Smooth muscle cell of the brain vasculature (primary cell): ENCODE measurements at regions not wholly inside any gene's neighbourhood (a gene's known extent, or its start where the extent isn't known, plus 50 kb on each side); places are given as distances from the start of the nearest gene placed in this dataset.
"Not testable (repeated sequence)": the region's sequence is repeated elsewhere in the genome, so short reads cannot be mapped to it uniquely, and the experiment has no call there.

Source experiments
- DNase-seq: peaks from one replicate; pipeline ENCODE4 v3.0.0-alpha.2; 2012; ENCODE audit warnings: low read depth, low spot score

GRCh38 chr3:110390372-110390771, 681.2 kb upstream of the NECTIN3 start:
- no peak for DNase-seq

DNA sequence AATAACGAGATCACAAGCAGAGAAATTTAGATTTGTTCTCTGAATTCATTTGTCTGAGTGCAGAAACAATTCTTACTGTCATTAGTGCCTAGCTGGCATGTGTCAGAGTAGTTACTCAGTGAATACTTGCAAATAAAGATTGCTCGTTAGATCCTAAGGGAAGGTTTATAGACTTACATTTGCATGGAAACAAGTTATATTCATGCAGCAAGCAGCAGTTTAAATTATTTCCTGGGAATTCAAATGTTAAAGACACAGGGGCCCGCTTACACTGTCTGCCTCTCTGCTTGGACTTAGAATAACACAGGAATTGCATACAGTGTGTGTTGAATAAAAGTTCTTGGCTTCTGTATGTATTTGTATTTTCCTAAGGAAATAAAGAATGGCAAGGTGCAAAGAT, 680.6 kb upstream of the NECTIN3 start:
- DNase-seq, result no peak

- DNase-seq, result no peak
Measured at GRCh38 chr3:110391640-110392395, 679.8 kb upstream of the NECTIN3 start.

DNA sequence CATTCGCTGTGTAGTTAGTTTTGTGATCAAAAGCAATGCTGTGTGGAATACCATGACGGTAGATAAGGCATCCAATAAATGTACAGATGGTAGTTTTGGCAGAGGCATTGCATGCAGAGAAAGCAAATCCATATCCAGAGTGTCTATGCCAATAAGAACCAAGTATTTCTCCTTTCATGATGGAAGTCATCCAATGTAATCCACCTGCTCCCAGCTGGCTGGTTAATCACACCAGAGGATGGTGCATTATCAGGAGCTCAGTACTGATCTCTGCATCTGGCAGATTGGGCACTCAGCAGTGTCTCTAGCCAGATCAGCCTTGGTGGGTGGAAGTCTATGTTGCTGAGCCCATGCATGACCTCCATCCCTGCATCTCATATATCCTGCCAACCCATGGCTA, 677.7 kb upstream of the NECTIN3 start:
- no peak for DNase-seq

GRCh38 chr3:110397115-110397514, 674.5 kb upstream of the NECTIN3 start:
- no peak for DNase-seq

GRCh38 chr3:110400315-110400714, 671.3 kb upstream of the NECTIN3 start:
- no peak for DNase-seq

DNA sequence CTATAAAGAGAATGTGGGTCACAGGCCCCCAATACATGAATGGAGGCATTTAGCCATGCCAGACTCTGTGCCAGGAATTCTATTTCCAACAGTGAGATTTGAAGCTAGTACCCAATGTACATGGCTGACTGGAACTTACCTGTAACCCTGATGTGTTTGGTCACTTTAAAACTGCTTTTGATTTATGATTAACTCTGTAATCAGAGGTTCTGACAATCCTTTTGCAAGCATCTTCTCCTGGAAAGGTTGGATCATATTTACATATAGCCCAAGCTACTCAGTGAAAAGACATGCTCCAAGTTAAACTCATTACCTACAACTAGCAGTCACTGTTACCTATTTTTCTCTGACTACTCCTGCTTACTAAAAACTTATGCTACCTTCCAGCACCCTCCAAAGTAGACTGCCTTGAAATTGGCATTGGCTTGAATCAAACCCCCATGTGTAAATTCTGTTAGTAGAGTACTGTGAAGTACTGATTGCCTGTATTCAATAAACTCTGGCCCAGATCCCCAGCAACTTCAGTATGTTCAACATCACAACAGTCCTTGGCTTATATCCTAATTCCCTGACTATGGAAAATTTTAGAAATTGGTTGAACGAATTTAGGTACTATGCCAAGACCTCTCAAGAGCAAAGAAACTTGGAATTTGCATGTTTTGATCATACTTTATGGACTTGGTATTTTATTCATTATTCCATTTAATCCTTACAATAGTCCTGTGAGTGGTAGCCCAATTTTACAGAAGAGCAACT, 665.6 kb upstream of the NECTIN3 start:
- no peak for DNase-seq

GRCh38 chr3:110413266-110413665, 658.4 kb upstream of the NECTIN3 start:
- DNase-seq, result peak; percentile 24

- DNase-seq, result peak; percentile 36
Measured at GRCh38 chr3:110413807-110414748, 657.5 kb upstream of the NECTIN3 start.

DNA sequence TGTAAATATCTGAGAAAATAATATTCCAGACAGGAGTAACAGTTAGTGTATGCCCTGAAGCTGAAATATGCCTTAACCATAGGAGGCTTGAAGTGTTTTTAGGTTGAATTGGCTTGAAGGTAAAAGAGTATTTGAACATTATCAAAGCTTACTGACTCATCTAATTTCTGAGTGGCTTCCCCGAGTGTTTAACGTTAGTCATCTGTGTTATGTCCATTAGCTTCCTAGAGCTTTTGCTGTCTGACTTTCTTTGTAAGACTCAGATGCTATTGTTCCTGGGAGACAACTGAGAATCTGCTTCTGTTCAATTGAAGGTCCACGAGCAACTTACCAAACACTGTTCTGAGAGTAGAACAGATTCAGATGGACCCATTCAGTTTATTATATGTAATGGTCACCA, 656.8 kb upstream of the NECTIN3 start:
- no peak for DNase-seq

DNA sequence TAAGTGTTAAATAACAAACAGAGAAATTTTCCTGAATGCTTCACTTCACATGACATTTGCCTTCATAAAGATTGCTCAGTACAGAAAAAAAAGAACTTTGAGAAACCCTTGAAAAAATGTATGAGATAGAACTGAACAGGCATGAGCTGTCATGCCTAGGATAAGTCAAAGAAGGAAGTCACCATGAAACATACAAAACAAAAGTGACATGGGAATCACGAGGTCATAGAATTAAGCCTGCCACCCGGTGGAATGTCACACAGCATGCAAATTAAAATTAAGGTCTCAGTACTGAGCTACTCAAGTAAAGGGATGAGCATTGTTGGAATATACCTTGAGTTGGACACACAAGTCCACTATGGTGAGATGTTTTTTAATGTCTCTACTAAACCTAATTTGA, 652.5 kb upstream of the NECTIN3 start:
- DNase-seq, result no peak

- no peak for DNase-seq
Measured at GRCh38 chr3:110419601-110420000, 652.0 kb upstream of the NECTIN3 start.

- DNase-seq, result peak; percentile 33
Measured at GRCh38 chr3:110420158-110420641, 651.4 kb upstream of the NECTIN3 start.

- no peak for DNase-seq
Measured at GRCh38 chr3:110423276-110423675, 648.3 kb upstream of the NECTIN3 start.

DNA sequence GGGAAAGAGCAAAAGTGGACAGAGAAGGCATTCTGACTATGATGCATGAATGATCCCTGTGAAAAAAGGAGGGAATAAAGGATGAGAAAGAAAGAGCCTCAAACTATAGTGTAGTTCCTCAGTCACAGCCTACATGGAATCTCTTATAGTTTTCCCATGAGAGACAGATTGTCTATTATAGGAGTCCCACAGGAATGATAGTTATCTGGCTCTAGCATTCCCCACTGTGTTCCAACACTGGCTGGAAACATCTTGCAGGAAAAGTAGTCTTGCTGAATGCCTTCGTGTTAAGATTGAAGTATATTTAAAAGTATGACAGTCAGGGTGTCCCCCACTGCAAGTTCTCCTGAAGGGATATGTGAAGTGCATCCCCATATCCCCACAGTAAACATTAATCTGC, 641.5 kb upstream of the NECTIN3 start:
- DNase-seq, result no peak

GRCh38 chr3:110436209-110436608, 635.4 kb upstream of the NECTIN3 start:
- no peak for DNase-seq

GRCh38 chr3:110440066-110440653, 631.5 kb upstream of the NECTIN3 start:
- DNase-seq, result not testable (repeated sequence)

DNA sequence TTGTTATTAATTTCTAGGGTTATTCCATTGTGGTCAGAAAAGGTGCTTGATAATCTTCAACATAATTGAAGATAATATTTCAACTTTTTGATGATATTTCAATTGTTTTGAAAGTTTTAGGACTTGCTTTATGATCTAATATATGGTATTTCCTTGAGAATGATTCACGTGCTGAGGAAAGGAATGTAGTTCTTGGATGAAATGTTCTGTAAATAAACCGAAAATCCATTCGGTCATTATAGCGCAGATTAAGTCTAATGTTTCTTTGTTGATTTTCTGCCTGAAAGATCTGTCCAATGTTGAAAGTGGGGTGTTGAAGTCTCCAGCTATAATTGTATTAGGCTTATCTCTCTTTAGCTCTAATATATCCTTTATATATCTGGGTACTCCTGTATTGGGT, 617.5 kb upstream of the NECTIN3 start:
- DNase-seq, result no peak

DNA sequence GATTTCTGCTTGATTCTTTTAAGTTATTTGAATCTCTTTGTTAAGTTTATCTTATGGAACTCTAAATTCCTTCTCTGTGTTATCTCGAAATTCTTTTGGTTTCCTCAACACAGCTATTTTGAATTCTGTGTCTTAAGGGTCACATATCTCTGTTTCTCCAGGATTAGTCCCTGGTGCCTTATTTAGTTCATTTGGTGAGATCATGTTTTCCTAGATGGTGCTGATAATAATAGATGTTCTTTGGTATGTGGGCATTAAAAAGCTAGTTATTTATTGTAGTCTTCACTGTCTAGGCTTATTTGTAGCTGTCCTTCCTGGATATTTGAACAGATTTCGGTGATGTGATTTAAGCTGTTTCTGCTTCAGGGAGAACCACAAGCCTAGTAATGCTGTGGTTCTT, 615.6 kb upstream of the NECTIN3 start:
- DNase-seq, result no peak

- DNase-seq, result no peak
Measured at GRCh38 chr3:110456438-110457138, 615.0 kb upstream of the NECTIN3 start.

DNA sequence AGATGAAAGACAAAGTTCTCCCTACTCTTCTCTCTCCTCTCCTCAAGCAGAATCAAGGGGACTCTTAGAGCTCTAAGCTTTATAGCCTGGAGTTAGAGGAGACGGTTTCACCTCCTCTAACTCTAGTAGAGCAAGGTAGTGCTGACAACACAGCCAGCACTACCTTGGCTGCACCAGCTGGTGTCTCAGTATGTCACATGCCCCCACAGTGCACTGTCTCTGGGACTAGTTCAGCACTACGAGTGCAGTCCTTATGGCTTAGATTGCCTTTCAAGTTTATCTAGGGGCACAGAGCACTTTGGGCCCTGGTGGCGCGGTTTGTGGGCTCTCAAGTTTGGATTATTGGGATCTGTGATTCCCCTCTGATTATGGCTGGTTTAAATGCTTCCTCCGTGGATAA, 614.1 kb upstream of the NECTIN3 start:
- no peak for DNase-seq
